HPDE6-E6E7 (cell line): ENCODE measurements at regions not wholly inside any gene's neighbourhood (a gene's known extent, or its start where the extent isn't known, plus 50 kb on each side); places are given as distances from the start of the nearest gene placed in this dataset.
"Not testable (repeated sequence)": the region's sequence is repeated elsewhere in the genome, so short reads cannot be mapped to it uniquely, and the experiment has no call there.

Experiments
- DNase-seq: peaks from one replicate; pipeline ENCODE4 v3.0.0; 2011; ENCODE audit warnings: missing footprints; ENCODE audit errors: extremely low spot score

- DNase-seq = not testable (repeated sequence)
Measured at GRCh38 chr14:34381304-34381703, 80.7 kb downstream of the SPTSSA start.

GRCh38 chr14:34380471-34380845 lies 81.6 kb downstream of the SPTSSA start:
- DNase-seq = no peak

GRCh38 chr14:34379816-34380470 lies 82.1 kb downstream of the SPTSSA start:
- DNase-seq = no peak

- DNase-seq = no peak
Measured at GRCh38 chr14:34376649-34377267, 85.3 kb downstream of the SPTSSA start.

GRCh38 chr14:34374998-34375740 lies 86.9 kb downstream of the SPTSSA start:
- DNase-seq = peak; percentile 62

GRCh38 chr14:34373191-34373590 lies 88.8 kb downstream of the SPTSSA start:
- DNase-seq = no peak

- no peak for DNase-seq
Measured at GRCh38 chr14:34372786-34373185, 89.3 kb downstream of the SPTSSA start.

- no peak for DNase-seq
Measured at GRCh38 chr14:34369648-34370030, 92.4 kb downstream of the SPTSSA start.

GRCh38 chr14:34368971-34369647 lies 92.9 kb downstream of the SPTSSA start:
- no peak for DNase-seq

GRCh38 chr14:34368115-34368970 lies 93.7 kb downstream of the SPTSSA start:
- DNase-seq = no peak

- DNase-seq = no peak
Measured at GRCh38 chr14:34365309-34365915, 96.6 kb downstream of the SPTSSA start.

GRCh38 chr14:34364201-34364600 lies 97.8 kb downstream of the SPTSSA start:
- no peak for DNase-seq

- no peak for DNase-seq
Measured at GRCh38 chr14:34363733-34364134, 98.3 kb downstream of the SPTSSA start.

- DNase-seq = no peak
Measured at GRCh38 chr14:34362641-34363251, 99.3 kb downstream of the SPTSSA start.

- no peak for DNase-seq
Measured at GRCh38 chr14:34361504-34362011, 100.5 kb downstream of the SPTSSA start.

GRCh38 chr14:34359420-34360117 lies 102.5 kb downstream of the SPTSSA start:
- no peak for DNase-seq

- DNase-seq = no peak
Measured at GRCh38 chr14:34356264-34356654, 105.8 kb downstream of the SPTSSA start.

- peak; percentile 54 for DNase-seq
Measured at GRCh38 chr14:34355584-34356263, 106.3 kb downstream of the SPTSSA start.

- DNase-seq = no peak
Measured at GRCh38 chr14:34354556-34354955, 107.5 kb downstream of the SPTSSA start.
